ENCODE measurements at regions not wholly inside any gene's neighbourhood (a gene's known extent, or its start where the extent isn't known, plus 50 kb on each side); places are given as distances from the start of the nearest gene placed in this dataset.

DNA sequence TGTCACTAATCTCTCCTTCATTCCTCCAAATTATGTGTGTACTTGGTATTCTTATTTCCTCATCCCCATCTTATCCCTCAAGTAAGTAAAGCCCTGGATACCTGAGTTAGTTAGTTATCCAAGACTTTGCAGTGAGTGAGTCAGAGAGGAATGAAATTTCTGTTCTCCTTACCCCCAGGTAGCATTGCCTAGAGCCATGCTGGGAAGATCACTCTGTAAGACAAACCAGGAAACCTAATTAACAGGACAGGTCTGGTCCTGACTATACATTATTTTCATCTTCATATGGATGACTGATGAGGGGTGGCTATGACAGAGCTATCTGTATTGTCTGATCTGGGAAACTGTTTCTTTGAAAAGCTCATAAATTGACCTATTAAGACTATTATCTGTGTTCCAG, 55.0 kb upstream of the ITGA6 start:
- Histone ChIP-seq H3K4me3 (ENCODE audit: low read depth, low read length) (no peak overlapping the region), H3K27me3 (replicated peaks; ENCODE audit: control insufficient read depth, insufficient read depth, low read length) (no peaks in the 10 kb centered on the region), H3K9me3 (0 out of 2 replicates have a peak, but pooled peaks cover 4% of the 10 kb centered on the region), H3K36me3 (ENCODE audit: control insufficient read depth, insufficient read depth, low read length) (no peaks in the 10 kb centered on the region), H3K4me1 (no peaks in the 10 kb centered on the region)
- CTCF ChIA-PET = no interaction called here
- POLR2A ChIA-PET = interaction anchor here (0.5 kb wide), 1 partner anchor 248 kb away, joined by 4 read pairs; no protein-coding TSS in a partner anchor
- Mint-ChIP-seq H3K36me3 (ENCODE audit: insufficient read depth, unreplicated experiment) (no peaks in the 10 kb centered on the region), H3K27me3 (ENCODE audit: insufficient read depth, unreplicated experiment) (no peaks in the 10 kb centered on the region), H3K9me3 (ENCODE audit: unreplicated experiment) (peaks cover 11% of the 10 kb centered on the region), H3K4me1 (ENCODE audit: low read depth, unreplicated experiment) (peaks cover 10% of the 10 kb centered on the region), H3K4me3 (ENCODE audit: unreplicated experiment) (no peak overlapping the region), H3K27ac (ENCODE audit: unreplicated experiment) (no peak overlapping the region)
- DNase-seq = no peak
- intact Hi-C loops (cut with micrococcal nuclease; ENCODE audit: unreplicated experiment) = no loop called here
- TF ChIP-seq, protein P1, sequence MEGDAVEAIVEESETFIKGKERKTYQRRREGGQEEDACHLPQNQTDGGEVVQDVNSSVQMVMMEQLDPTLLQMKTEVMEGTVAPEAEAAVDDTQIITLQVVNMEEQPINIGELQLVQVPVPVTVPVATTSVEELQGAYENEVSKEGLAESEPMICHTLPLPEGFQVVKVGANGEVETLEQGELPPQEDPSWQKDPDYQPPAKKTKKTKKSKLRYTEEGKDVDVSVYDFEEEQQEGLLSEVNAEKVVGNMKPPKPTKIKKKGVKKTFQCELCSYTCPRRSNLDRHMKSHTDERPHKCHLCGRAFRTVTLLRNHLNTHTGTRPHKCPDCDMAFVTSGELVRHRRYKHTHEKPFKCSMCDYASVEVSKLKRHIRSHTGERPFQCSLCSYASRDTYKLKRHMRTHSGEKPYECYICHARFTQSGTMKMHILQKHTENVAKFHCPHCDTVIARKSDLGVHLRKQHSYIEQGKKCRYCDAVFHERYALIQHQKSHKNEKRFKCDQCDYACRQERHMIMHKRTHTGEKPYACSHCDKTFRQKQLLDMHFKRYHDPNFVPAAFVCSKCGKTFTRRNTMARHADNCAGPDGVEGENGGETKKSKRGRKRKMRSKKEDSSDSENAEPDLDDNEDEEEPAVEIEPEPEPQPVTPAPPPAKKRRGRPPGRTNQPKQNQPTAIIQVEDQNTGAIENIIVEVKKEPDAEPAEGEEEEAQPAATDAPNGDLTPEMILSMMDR (IDR thresholded peaks at IDR 0.05; ENCODE audit: insufficient read depth in 1 of 2, low read depth in 1 of 2, low read length in 1 of 2, severe bottlenecking in 1 of 2, unreplicated experiment in 1 of 2) = no peak
- BruUV-seq (replicated peaks) = no TSS peak

DNA sequence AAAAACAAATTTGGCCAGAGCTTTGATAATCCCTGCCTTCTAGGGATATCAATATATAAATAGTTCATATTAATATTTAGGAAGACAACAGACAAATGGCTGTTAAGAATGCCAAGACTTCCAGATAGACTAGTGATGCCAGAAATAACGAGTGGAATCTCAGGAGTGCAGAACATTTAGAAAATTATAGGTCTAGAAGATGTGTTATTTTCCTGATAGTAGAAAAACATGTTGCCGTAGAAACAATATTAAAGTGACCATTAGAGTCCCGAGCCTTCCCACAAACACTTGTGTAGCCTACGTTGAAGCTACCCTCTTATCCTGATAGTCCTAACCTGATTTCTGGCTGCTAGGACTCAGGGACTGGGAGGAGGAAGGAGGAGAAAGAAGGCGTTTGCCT, 54.3 kb upstream of the ITGA6 start:
- H3K4me3 Mint-ChIP-seq (ENCODE audit: unreplicated experiment) = no peak overlapping the region
- peaks cover 11% of the 10 kb centered on the region for H3K9me3 Mint-ChIP-seq (ENCODE audit: unreplicated experiment)
- peaks cover 10% of the 10 kb centered on the region for H3K4me1 Mint-ChIP-seq (ENCODE audit: low read depth, unreplicated experiment)
- BruUV-seq (replicated peaks) = no TSS peak
- H3K36me3 Mint-ChIP-seq (ENCODE audit: insufficient read depth, unreplicated experiment) = no peaks in the 10 kb centered on the region
- TF ChIP-seq, protein P1 (IDR thresholded peaks at IDR 0.05; ENCODE audit: insufficient read depth in 1 of 2, low read depth in 1 of 2, low read length in 1 of 2, severe bottlenecking in 1 of 2, unreplicated experiment in 1 of 2) = no peak
- intact Hi-C loops (cut with micrococcal nuclease; ENCODE audit: unreplicated experiment) = no loop called here
- H3K9me3 ChIP-seq = 0 out of 2 replicates have a peak, but pooled peaks cover 4% of the 10 kb centered on the region
- no peaks in the 10 kb centered on the region for H3K36me3 ChIP-seq (ENCODE audit: control insufficient read depth, insufficient read depth, low read length)
- H3K27ac Mint-ChIP-seq (ENCODE audit: unreplicated experiment) = no peak overlapping the region
- H3K4me1 ChIP-seq = no peaks in the 10 kb centered on the region
- H3K27me3 ChIP-seq (replicated peaks; ENCODE audit: control insufficient read depth, insufficient read depth, low read length) = no peaks in the 10 kb centered on the region
- H3K27me3 Mint-ChIP-seq (ENCODE audit: insufficient read depth, unreplicated experiment) = no peaks in the 10 kb centered on the region
- H3K4me3 ChIP-seq (ENCODE audit: low read depth, low read length) = no peak overlapping the region
- no peak for DNase-seq
- POLR2A ChIA-PET = interaction anchor here (0.5 kb wide), 1 partner anchor 248 kb away, joined by 4 read pairs; no protein-coding TSS in a partner anchor
- CTCF ChIA-PET = no interaction called here

DNA sequence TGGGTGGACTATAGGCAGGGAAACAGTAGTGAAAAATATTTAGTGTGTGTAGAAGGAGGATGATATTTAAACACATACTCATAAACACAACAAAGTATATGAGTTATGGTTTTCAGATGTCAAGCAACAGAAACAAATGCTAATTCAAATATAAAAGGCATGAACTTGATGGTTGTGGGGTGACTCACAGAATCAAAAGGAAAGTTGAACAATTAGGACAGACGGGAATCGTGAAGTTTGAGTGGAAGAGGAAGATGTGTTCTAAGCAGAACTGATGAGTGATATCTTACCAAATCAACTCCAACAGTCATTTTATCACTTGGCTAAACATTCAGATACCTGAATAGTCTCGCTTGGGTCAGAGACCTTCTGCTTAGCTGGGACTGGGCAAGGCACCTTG, 53.6 kb upstream of the ITGA6 start:
- intact Hi-C loops (cut with micrococcal nuclease; ENCODE audit: unreplicated experiment) = no loop called here
- Histone ChIP-seq H3K9me3 (0 out of 2 replicates have a peak, but pooled peaks cover 4% of the 10 kb centered on the region), H3K4me3 (ENCODE audit: low read depth, low read length) (no peak overlapping the region), H3K27me3 (replicated peaks; ENCODE audit: control insufficient read depth, insufficient read depth, low read length) (no peaks in the 10 kb centered on the region), H3K36me3 (ENCODE audit: control insufficient read depth, insufficient read depth, low read length) (no peaks in the 10 kb centered on the region), H3K4me1 (no peaks in the 10 kb centered on the region)
- TF ChIP-seq, protein P1 (IDR thresholded peaks at IDR 0.05; ENCODE audit: insufficient read depth in 1 of 2, low read depth in 1 of 2, low read length in 1 of 2, severe bottlenecking in 1 of 2, unreplicated experiment in 1 of 2) = no peak
- H3K27me3 Mint-ChIP-seq (ENCODE audit: insufficient read depth, unreplicated experiment) = no peaks in the 10 kb centered on the region
- peaks cover 10% of the 10 kb centered on the region for H3K4me1 Mint-ChIP-seq (ENCODE audit: low read depth, unreplicated experiment)
- ChIA-PET CTCF (no interaction called here), POLR2A (no interaction called here)
- no peaks in the 10 kb centered on the region for H3K36me3 Mint-ChIP-seq (ENCODE audit: insufficient read depth, unreplicated experiment)
- no peak overlapping the region for H3K27ac Mint-ChIP-seq (ENCODE audit: unreplicated experiment)
- DNase-seq = no peak
- BruUV-seq (replicated peaks) = no TSS peak
- H3K9me3 Mint-ChIP-seq (ENCODE audit: unreplicated experiment) = peaks cover 9% of the 10 kb centered on the region
- no peak overlapping the region for H3K4me3 Mint-ChIP-seq (ENCODE audit: unreplicated experiment)
